GM23338 (cell line): ENCODE measurements at regions not wholly inside any gene's neighbourhood (a gene's known extent, or its start where the extent isn't known, plus 50 kb on each side); places are given as distances from the start of the nearest gene placed in this dataset.

Experiments
- ATAC-seq: fragments of 200-7000 bp; cut with Tn5 transposase; 3 replicates; pipeline ENCODE4 v1.9.1; 2020
- DNase-seq: peaks from one replicate; pipeline ENCODE4 v3.0.0-alpha.2; 2015; ENCODE audit warnings: low spot score
- H2AFZ ChIP-seq: fragments of 200-600 bp; sonication (generic); 2 replicates; pipeline ENCODE4 v1.8.0; 2016; ENCODE audit warnings: antibody characterized with exemption, mild to moderate bottlenecking, moderate library complexity
- H3F3A ChIP-seq: fragments of 200-600 bp; sonication (generic); replicated peaks from 2 replicates; pipeline ENCODE4 v1.8.0; 2017; ENCODE audit warnings: antibody characterized with exemption, mixed run types, low read depth
- H3K27ac ChIP-seq: fragments of 200-600 bp; sonication (generic); 2 replicates; pipeline ENCODE4 v1.6.1; 2016; ENCODE audit warnings: low read depth
- H3K27me3 ChIP-seq: fragments of 200-600 bp; sonication (generic); 2 replicates; pipeline ENCODE4 v1.8.0; 2016; ENCODE audit warnings: mild to moderate bottlenecking, mixed run types, moderate library complexity; ENCODE audit not compliant: insufficient read depth
- H3K36me3 ChIP-seq: fragments of 200-600 bp; sonication (generic); 2 replicates; pipeline ENCODE4 v1.8.0; 2016; ENCODE audit warnings: mild to moderate bottlenecking; ENCODE audit not compliant: insufficient read depth
- H3K4me1 ChIP-seq: fragments of 200-600 bp; sonication (generic); 2 replicates; pipeline ENCODE4 v1.8.0; 2016; ENCODE audit warnings: mild to moderate bottlenecking, moderate library complexity; ENCODE audit not compliant: insufficient read depth
- H3K4me2 ChIP-seq: fragments of 200-600 bp; sonication (generic); 2 replicates; pipeline ENCODE4 v1.7.1; 2017; ENCODE audit warnings: mixed run types
- H3K4me3 ChIP-seq: fragments of 200-600 bp; sonication (generic); 2 replicates; pipeline ENCODE4 v1.6.1; 2016; ENCODE audit warnings: mixed run types
- H3K79me2 ChIP-seq: fragments of 200-600 bp; sonication (generic); replicated peaks from 2 replicates; pipeline ENCODE4 v1.8.0; 2017; ENCODE audit warnings: mild to moderate bottlenecking; ENCODE audit not compliant: insufficient read depth
- H3K9me2 ChIP-seq: fragments of 200-600 bp; sonication (generic); 2 replicates; pipeline ENCODE4 v1.8.0; 2017; ENCODE audit not compliant: insufficient read depth
- H4K20me1 ChIP-seq: fragments of 200-600 bp; sonication (generic); replicated peaks from 2 replicates; pipeline ENCODE4 v1.8.0; 2017; ENCODE audit warnings: mild to moderate bottlenecking; ENCODE audit not compliant: insufficient read depth
- H3K27ac Mint-ChIP-seq: 2 replicates; pipeline ENCODE4 v1.8.0; 2020; ENCODE audit warnings: inconsistent platforms, mild to moderate bottlenecking, moderate library complexity, mixed read lengths
- H3K27me3 Mint-ChIP-seq: 3 replicates; pipeline ENCODE4 v1.8.0; 2022; ENCODE audit warnings: low read depth, mild to moderate bottlenecking, moderate library complexity, mixed read lengths, inconsistent platforms; ENCODE audit not compliant: insufficient read depth, poor library complexity
- H3K36me3 Mint-ChIP-seq: 3 replicates; pipeline ENCODE4 v1.8.0; 2021; ENCODE audit warnings: low read depth, mild to moderate bottlenecking, inconsistent platforms, moderate library complexity, mixed read lengths
- H3K4me1 Mint-ChIP-seq: 3 replicates; pipeline ENCODE4 v1.8.0; 2020; ENCODE audit warnings: mild to moderate bottlenecking, inconsistent platforms, mixed read lengths
- H3K4me3 Mint-ChIP-seq: 3 replicates; pipeline ENCODE4 v1.8.0; 2021; ENCODE audit warnings: moderate library complexity, mild to moderate bottlenecking, inconsistent platforms, mixed read lengths
- H3K9me3 Mint-ChIP-seq: 3 replicates; pipeline ENCODE4 v1.8.0; 2020; ENCODE audit warnings: moderate library complexity, mild to moderate bottlenecking, inconsistent platforms, mixed read lengths
- EZH2 ChIP-seq: fragments of 200-600 bp; sonication (generic); IDR thresholded peaks from one replicate; pipeline ENCODE4 v1.8.0; 2017; ENCODE audit warnings: antibody characterized with exemption, mild to moderate bottlenecking, low read depth; ENCODE audit not compliant: unreplicated experiment
- EZH2phosphoT487 ChIP-seq: fragments of 200-600 bp; sonication (generic); IDR thresholded peaks from one replicate; pipeline ENCODE4 v1.8.1; 2018; ENCODE audit warnings: antibody characterized with exemption; ENCODE audit not compliant: unreplicated experiment
- JUNB ChIP-seq: IDR thresholded peaks from one replicate; pipeline ENCODE4 v1.6.1; 2016; ENCODE audit warnings: antibody characterized with exemption; ENCODE audit not compliant: unreplicated experiment
- POLR2AphosphoS5 ChIP-seq: IDR thresholded peaks from 2 replicates; pipeline ENCODE4 v1.6.1; 2016; ENCODE audit warnings: antibody characterized with exemption, low read depth
- TF ChIP-seq, protein P1 (sequence below): fragments of 250-450 bp; sonication (Bioruptor Pico); IDR thresholded peaks from 2 replicates; pipeline ENCODE4 v1.5.0; 2020; ENCODE audit warnings: mild to moderate bottlenecking, moderate library complexity
- TF ChIP-seq, protein P2 (sequence below): IDR thresholded peaks from 2 replicates; pipeline ENCODE4 v1.6.1; 2016; ENCODE audit warnings: antibody characterized with exemption
- TF ChIP-seq, protein P3 (sequence below), 2 experiments: fragments of 200-600 bp in 1 of 2; sonication (generic) in 1 of 2; conservative IDR thresholded peaks; 2 replicates each; pipeline versions ENCODE4 v1.5.1 to v1.6.1; 2016 to 2017; ENCODE audit warnings: antibody characterized with exemption in 2 of 2, low read depth in 2 of 2, mild to moderate bottlenecking in 2 of 2, moderate library complexity in 1 of 2

DNA sequence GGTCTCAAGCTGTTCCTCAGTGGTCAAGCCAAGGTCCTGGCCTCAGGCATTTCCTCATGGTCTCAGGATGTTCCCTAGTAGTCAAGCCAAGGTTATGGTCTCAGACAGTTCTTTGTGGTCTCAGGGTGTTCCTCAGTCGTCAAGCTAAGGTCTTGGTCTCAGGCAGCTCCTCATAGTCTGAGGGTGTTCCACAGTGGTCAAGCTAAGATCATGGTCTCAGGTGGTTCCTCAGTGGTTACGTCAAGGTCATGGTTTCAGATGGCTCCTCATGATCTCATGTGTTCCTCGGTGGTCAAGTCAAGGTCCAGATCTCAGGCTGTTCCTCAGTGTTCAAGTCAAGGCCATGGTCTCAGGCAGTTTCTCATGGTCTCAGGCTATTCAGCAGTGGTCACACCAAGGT, 540.1 kb downstream of the VRK1 start (continued):
- TF ChIP-seq, protein P1, sequence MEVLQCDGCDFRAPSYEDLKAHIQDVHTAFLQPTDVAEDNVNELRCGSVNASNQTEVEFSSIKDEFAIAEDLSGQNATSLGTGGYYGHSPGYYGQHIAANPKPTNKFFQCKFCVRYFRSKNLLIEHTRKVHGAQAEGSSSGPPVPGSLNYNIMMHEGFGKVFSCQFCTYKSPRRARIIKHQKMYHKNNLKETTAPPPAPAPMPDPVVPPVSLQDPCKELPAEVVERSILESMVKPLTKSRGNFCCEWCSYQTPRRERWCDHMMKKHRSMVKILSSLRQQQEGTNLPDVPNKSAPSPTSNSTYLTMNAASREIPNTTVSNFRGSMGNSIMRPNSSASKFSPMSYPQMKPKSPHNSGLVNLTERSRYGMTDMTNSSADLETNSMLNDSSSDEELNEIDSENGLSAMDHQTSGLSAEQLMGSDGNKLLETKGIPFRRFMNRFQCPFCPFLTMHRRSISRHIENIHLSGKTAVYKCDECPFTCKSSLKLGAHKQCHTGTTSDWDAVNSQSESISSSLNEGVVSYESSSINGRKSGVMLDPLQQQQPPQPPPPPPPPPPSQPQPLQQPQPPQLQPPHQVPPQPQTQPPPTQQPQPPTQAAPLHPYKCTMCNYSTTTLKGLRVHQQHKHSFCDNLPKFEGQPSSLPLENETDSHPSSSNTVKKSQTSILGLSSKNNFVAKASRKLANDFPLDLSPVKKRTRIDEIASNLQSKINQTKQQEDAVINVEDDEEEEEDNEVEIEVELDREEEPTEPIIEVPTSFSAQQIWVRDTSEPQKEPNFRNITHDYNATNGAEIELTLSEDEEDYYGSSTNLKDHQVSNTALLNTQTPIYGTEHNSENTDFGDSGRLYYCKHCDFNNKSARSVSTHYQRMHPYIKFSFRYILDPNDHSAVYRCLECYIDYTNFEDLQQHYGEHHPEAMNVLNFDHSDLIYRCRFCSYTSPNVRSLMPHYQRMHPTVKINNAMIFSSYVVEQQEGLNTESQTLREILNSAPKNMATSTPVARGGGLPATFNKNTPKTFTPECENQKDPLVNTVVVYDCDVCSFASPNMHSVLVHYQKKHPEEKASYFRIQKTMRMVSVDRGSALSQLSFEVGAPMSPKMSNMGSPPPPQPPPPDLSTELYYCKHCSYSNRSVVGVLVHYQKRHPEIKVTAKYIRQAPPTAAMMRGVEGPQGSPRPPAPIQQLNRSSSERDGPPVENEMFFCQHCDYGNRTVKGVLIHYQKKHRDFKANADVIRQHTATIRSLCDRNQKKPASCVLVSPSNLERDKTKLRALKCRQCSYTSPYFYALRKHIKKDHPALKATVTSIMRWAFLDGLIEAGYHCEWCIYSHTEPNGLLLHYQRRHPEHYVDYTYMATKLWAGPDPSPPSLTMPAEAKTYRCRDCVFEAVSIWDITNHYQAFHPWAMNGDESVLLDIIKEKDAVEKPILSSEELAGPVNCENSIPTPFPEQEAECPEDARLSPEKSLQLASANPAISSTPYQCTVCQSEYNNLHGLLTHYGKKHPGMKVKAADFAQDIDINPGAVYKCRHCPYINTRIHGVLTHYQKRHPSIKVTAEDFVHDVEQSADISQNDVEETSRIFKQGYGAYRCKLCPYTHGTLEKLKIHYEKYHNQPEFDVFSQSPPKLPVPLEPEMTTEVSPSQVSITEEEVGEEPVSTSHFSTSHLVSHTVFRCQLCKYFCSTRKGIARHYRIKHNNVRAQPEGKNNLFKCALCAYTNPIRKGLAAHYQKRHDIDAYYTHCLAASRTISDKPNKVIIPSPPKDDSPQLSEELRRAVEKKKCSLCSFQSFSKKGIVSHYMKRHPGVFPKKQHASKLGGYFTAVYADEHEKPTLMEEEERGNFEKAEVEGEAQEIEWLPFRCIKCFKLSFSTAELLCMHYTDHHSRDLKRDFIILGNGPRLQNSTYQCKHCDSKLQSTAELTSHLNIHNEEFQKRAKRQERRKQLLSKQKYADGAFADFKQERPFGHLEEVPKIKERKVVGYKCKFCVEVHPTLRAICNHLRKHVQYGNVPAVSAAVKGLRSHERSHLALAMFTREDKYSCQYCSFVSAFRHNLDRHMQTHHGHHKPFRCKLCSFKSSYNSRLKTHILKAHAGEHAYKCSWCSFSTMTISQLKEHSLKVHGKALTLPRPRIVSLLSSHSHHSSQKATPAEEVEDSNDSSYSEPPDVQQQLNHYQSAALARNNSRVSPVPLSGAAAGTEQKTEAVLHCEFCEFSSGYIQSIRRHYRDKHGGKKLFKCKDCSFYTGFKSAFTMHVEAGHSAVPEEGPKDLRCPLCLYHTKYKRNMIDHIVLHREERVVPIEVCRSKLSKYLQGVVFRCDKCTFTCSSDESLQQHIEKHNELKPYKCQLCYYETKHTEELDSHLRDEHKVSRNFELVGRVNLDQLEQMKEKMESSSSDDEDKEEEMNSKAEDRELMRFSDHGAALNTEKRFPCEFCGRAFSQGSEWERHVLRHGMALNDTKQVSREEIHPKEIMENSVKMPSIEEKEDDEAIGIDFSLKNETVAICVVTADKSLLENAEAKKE (CRISPR knock-in tag): no peak
- no peak for TF ChIP-seq EZH2
- TF ChIP-seq, protein P2, sequence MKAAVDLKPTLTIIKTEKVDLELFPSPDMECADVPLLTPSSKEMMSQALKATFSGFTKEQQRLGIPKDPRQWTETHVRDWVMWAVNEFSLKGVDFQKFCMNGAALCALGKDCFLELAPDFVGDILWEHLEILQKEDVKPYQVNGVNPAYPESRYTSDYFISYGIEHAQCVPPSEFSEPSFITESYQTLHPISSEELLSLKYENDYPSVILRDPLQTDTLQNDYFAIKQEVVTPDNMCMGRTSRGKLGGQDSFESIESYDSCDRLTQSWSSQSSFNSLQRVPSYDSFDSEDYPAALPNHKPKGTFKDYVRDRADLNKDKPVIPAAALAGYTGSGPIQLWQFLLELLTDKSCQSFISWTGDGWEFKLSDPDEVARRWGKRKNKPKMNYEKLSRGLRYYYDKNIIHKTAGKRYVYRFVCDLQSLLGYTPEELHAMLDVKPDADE: no peak

DNA sequence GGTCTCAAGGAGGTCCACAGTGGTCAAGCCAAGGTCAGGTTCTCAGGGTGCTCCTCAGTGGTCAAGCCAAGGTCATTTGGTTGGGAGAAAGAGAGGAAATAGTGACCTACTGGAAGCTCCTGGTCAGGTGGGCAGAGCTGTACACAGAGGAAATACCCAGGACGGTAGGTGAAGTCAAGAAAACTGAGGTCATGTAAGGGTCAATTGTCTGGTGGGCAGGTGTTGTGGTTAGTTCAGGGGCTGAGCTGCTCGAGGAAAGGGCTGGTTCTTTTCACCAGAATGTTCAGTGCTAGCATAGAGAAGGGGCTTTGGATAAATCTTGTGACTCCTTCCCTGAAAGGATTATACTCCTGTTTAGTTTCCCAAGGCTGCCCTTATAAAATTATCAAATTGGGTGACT, 540.5 kb downstream of the VRK1 start:
- Histone ChIP-seq H3K9me2 (peaks cover 24% of the 10 kb centered on the region), H3K36me3 (no peaks in the 10 kb centered on the region; the same call in 1 of the 2 replicates)
- no peak overlapping the region for H3K4me3 Mint-ChIP-seq
- no peak for TF ChIP-seq POLR2AphosphoS5
- no peak for TF ChIP-seq JUNB
- TF ChIP-seq, protein P1 (CRISPR knock-in tag): no peak
- TF ChIP-seq, protein P3, sequence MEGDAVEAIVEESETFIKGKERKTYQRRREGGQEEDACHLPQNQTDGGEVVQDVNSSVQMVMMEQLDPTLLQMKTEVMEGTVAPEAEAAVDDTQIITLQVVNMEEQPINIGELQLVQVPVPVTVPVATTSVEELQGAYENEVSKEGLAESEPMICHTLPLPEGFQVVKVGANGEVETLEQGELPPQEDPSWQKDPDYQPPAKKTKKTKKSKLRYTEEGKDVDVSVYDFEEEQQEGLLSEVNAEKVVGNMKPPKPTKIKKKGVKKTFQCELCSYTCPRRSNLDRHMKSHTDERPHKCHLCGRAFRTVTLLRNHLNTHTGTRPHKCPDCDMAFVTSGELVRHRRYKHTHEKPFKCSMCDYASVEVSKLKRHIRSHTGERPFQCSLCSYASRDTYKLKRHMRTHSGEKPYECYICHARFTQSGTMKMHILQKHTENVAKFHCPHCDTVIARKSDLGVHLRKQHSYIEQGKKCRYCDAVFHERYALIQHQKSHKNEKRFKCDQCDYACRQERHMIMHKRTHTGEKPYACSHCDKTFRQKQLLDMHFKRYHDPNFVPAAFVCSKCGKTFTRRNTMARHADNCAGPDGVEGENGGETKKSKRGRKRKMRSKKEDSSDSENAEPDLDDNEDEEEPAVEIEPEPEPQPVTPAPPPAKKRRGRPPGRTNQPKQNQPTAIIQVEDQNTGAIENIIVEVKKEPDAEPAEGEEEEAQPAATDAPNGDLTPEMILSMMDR (conservative IDR thresholded peaks at IDR 0.05; ENCODE audit: low read depth in 2 of 2): no peak
- TF ChIP-seq EZH2phosphoT487: no peak

More for the DNA sequence above, 540.5 kb downstream of the VRK1 start:
- DNase-seq (no peak), ATAC-seq (no peak)
- Histone ChIP-seq H3K4me1 (no peaks in the 10 kb centered on the region), H3K4me3 (no peak overlapping the region), H3K27ac (no peak overlapping the region), H3F3A (no peaks in the 10 kb centered on the region), H3K27me3 (no peaks in the 10 kb centered on the region), H4K20me1 (no peaks in the 10 kb centered on the region), H3K4me2 (no peak overlapping the region), H2AFZ (no peak overlapping the region), H3K79me2 (no peaks in the 10 kb centered on the region)
- peaks cover 36% of the 10 kb centered on the region for H3K9me3 Mint-ChIP-seq
- H3K36me3 Mint-ChIP-seq: peaks cover 27% of the 10 kb centered on the region
- no peak overlapping the region for H3K27ac Mint-ChIP-seq
- H3K27me3 Mint-ChIP-seq: no peaks in the 10 kb centered on the region
- peaks cover 4% of the 10 kb centered on the region; the same call in 1 of the 3 replicates for H3K4me1 Mint-ChIP-seq
